T-cell (primary cell): ENCODE measurements at regions not wholly inside any gene's neighbourhood (a gene's known extent, or its start where the extent isn't known, plus 50 kb on each side); places are given as distances from the start of the nearest gene placed in this dataset.

Source experiments
- ATAC-seq, 4 experiments: fragments of 200-7000 bp in 3 of 4; fragments of 150-1000 bp in 1 of 4; cut with Tn5 transposase; replicated peaks in 1 of 4; 1 replicate in 3 of 4; 2 replicates in 1 of 4; pipeline ENCODE4 v1.10.0; 2021; ENCODE audit warnings: moderate library complexity in 3 of 4, mild to moderate bottlenecking in 2 of 4, moderate number of reproducible peaks in 1 of 4
- CTCF ChIA-PET, 2 donors: fragments of 300-600 bp; sonication (Branson Sonifier 250); formaldehyde crosslinking; loops; one replicate each; lab custom pipeline; 2022; ENCODE audit warnings: antibody characterized with exemption in 2 of 2; lab: Charles Lee
- POLR2A ChIA-PET, 2 donors: fragments of 300-600 bp; sonication (Branson Sonifier 250); formaldehyde crosslinking; loops; one replicate each; lab custom pipeline; 2022; ENCODE audit warnings: antibody characterized with exemption in 2 of 2; lab: Charles Lee
- DNase-seq, 35 experiments: peaks; one replicate each; pipeline versions ENCODE4 v3.0.0 to v3.0.0-alpha.2; 2013 to 2023
- H3K27ac ChIP-seq: one replicate; pipeline ENCODE4 v1.5.1; 2013; ENCODE audit warnings: low read length
- H3K27me3 ChIP-seq, 2 experiments: replicated peaks in 1 of 2; 1 replicate in 1 of 2; 2 replicates in 1 of 2; pipeline versions ENCODE4 v1.6.1 to v1.7.0; 2013; ENCODE audit warnings: low read length in 1 of 2, mixed read lengths in 1 of 2; ENCODE audit not compliant: control insufficient read depth in 2 of 2, insufficient read depth in 2 of 2; ENCODE audit errors: extremely low read depth in 1 of 2
- H3K36me3 ChIP-seq, 2 donors: 1 replicate in 1 of 2; 2 replicates in 1 of 2; pipeline versions ENCODE4 v1.6.1 to v1.7.0; 2013; ENCODE audit warnings: low read length in 1 of 2; ENCODE audit not compliant: control insufficient read depth in 2 of 2, insufficient read depth in 1 of 2; ENCODE audit errors: extremely low read depth in 1 of 2
- H3K4me1 ChIP-seq, 2 experiments: 1 replicate in 1 of 2; 2 replicates in 1 of 2; pipeline versions ENCODE4 v1.6.1 to v1.7.0; 2013; ENCODE audit warnings: low read length in 2 of 2, mixed read lengths in 1 of 2; ENCODE audit not compliant: insufficient read depth in 2 of 2, control insufficient read depth in 1 of 2; ENCODE audit errors: extremely low read depth in 1 of 2
- H3K4me3 ChIP-seq, 2 donors: 1 replicate in 1 of 2; 2 replicates in 1 of 2; pipeline versions ENCODE4 v1.5.1 to v1.7.0; 2013; ENCODE audit warnings: mild to moderate bottlenecking in 2 of 2, low read length in 1 of 2, moderate library complexity in 1 of 2; ENCODE audit not compliant: control insufficient read depth in 1 of 2; ENCODE audit errors: extremely low read depth in 1 of 2
- H3K9me3 ChIP-seq: 2 replicates; pipeline ENCODE4 v1.7.0; 2013
- H3K27ac Mint-ChIP-seq, 2 donors: one replicate each; pipeline ENCODE4 v1.8.0; 2020 to 2021; ENCODE audit warnings: mild to moderate bottlenecking in 2 of 2, mixed read lengths in 2 of 2
- H3K27me3 Mint-ChIP-seq, 2 donors: one replicate each; pipeline ENCODE4 v1.8.0; 2021 to 2022; ENCODE audit warnings: mixed read lengths in 2 of 2
- H3K36me3 Mint-ChIP-seq: one replicate; pipeline ENCODE4 v1.8.0; 2021; ENCODE audit warnings: mixed read lengths
- H3K4me1 Mint-ChIP-seq, 3 donors: one replicate each; pipeline ENCODE4 v1.8.0; 2020 to 2022; ENCODE audit warnings: mixed read lengths in 3 of 3, mild to moderate bottlenecking in 1 of 3
- H3K4me3 Mint-ChIP-seq, 3 donors: one replicate each; pipeline ENCODE4 v1.8.0; 2020 to 2022; ENCODE audit warnings: mild to moderate bottlenecking in 3 of 3, mixed read lengths in 3 of 3, moderate library complexity in 3 of 3
- H3K9me3 Mint-ChIP-seq, 3 donors: one replicate each; pipeline ENCODE4 v1.8.0; 2020 to 2022; ENCODE audit warnings: mixed read lengths in 3 of 3
- WGBS: methylation state at CpG from one replicate; pipeline ENCODE4 v1.1.5; 2013; ENCODE audit warnings: missing lambda C conversion rate; ENCODE audit not compliant: insufficient coverage; 5-methylcytosine and 5-hydroxymethylcytosine counted together

GRCh38 chr5:124626053-124626452 lies 120.4 kb downstream of the ZNF608 start:
- Mint-ChIP-seq H3K27me3 (peaks cover 8 to 21% of the 10 kb centered on the region in 2 donors), H3K27ac (no peak overlapping the region), H3K9me3 (peaks cover 0 to 5% (median 0%) of the 10 kb centered on the region in 3 donors), H3K4me1 (no peaks in the 10 kb centered on the region), H3K4me3 (no peak overlapping the region), H3K36me3 (no peaks in the 10 kb centered on the region)
- DNase-seq = no peak
- Histone ChIP-seq H3K36me3 (no peaks in the 10 kb centered on the region), H3K9me3 (no peaks in the 10 kb centered on the region), H3K4me1 (no peaks in the 10 kb centered on the region), H3K27me3 (peaks cover 0 to 7% of the 10 kb centered on the region in 2 experiments), H3K4me3 (no peak overlapping the region), H3K27ac (no peak overlapping the region)
- ATAC-seq = no peak
- ChIA-PET CTCF (interaction anchor here in 1 of 2 donors (0.6 kb wide), 1 partner anchor 14 kb away, joined by 4 read pairs; no protein-coding TSS in a partner anchor), POLR2A (no interaction called here)
- WGBS = 82% methylated on average over 2 of the region's 2 CpGs

GRCh38 chr5:124623265-124623664 lies 123.2 kb downstream of the ZNF608 start:
- peaks cover 0 to 5% (median 0%) of the 10 kb centered on the region in 3 donors for H3K9me3 Mint-ChIP-seq
- Histone ChIP-seq H3K9me3 (no peaks in the 10 kb centered on the region), H3K36me3 (no peaks in the 10 kb centered on the region), H3K27me3 (no peaks in the 10 kb centered on the region), H3K27ac (no peak overlapping the region), H3K4me1 (no peaks in the 10 kb centered on the region), H3K4me3 (no peak overlapping the region)
- 57% methylated on average over 3 of the region's 5 CpGs for WGBS
- ChIA-PET POLR2A (no interaction called here), CTCF (no interaction called here)
- DNase-seq (no peak), ATAC-seq (no peak)
- H3K4me1 Mint-ChIP-seq = no peaks in the 10 kb centered on the region
- H3K4me3 Mint-ChIP-seq = no peak overlapping the region
- no peaks in the 10 kb centered on the region for H3K36me3 Mint-ChIP-seq
- H3K27me3 Mint-ChIP-seq = peaks cover 5 to 18% of the 10 kb centered on the region in 2 donors
- H3K27ac Mint-ChIP-seq = no peak overlapping the region

GRCh38 chr5:124622851-124623250 lies 123.6 kb downstream of the ZNF608 start:
- Mint-ChIP-seq H3K27ac (no peak overlapping the region), H3K36me3 (no peaks in the 10 kb centered on the region), H3K4me3 (no peak overlapping the region), H3K9me3 (peaks cover 0 to 5% (median 0%) of the 10 kb centered on the region in 3 donors), H3K27me3 (peaks cover 5 to 15% of the 10 kb centered on the region in 2 donors), H3K4me1 (no peaks in the 10 kb centered on the region)
- Histone ChIP-seq H3K9me3 (no peaks in the 10 kb centered on the region), H3K27ac (no peak overlapping the region), H3K27me3 (no peaks in the 10 kb centered on the region), H3K36me3 (no peaks in the 10 kb centered on the region), H3K4me1 (no peaks in the 10 kb centered on the region), H3K4me3 (no peak overlapping the region)
- POLR2A ChIA-PET = no interaction called here
- ATAC-seq = no peak
- DNase-seq = no peak
- WGBS = no CpG with 5 or more reads among the region's 3 CpGs
- CTCF ChIA-PET = no interaction called here

- no peaks in the 10 kb centered on the region for H3K27me3 ChIP-seq
- Mint-ChIP-seq H3K27ac (no peak overlapping the region), H3K4me3 (no peak overlapping the region), H3K4me1 (no peaks in the 10 kb centered on the region), H3K36me3 (no peaks in the 10 kb centered on the region), H3K9me3 (peaks cover 0 to 3% (median 0%) of the 10 kb centered on the region in 3 donors), H3K27me3 (peaks cover 2 to 11% of the 10 kb centered on the region in 2 donors)
- no peak overlapping the region for H3K27ac ChIP-seq
- 94% methylated on average over 2 of the region's 5 CpGs for WGBS
- H3K4me3 ChIP-seq = no peak overlapping the region
- CTCF ChIA-PET = no interaction called here
- H3K36me3 ChIP-seq = no peaks in the 10 kb centered on the region
- H3K9me3 ChIP-seq = no peaks in the 10 kb centered on the region
- DNase-seq (no peak), ATAC-seq (no peak)
- POLR2A ChIA-PET = no interaction called here
- H3K4me1 ChIP-seq = no peaks in the 10 kb centered on the region
Observed at GRCh38 chr5:124621279-124621678, 125.2 kb downstream of the ZNF608 start.

- CTCF ChIA-PET = no interaction called here
- H3K27ac Mint-ChIP-seq = no peak overlapping the region
- POLR2A ChIA-PET = no interaction called here
- H3K36me3 Mint-ChIP-seq = no peaks in the 10 kb centered on the region
- 82% methylated on average over 1 of the region's 2 CpGs for WGBS
- Histone ChIP-seq H3K9me3 (no peaks in the 10 kb centered on the region), H3K36me3 (no peaks in the 10 kb centered on the region), H3K4me1 (no peaks in the 10 kb centered on the region), H3K27me3 (no peaks in the 10 kb centered on the region), H3K4me3 (no peak overlapping the region), H3K27ac (no peak overlapping the region)
- no peak overlapping the region for H3K4me3 Mint-ChIP-seq
- H3K9me3 Mint-ChIP-seq = no peaks in the 10 kb centered on the region
- DNase-seq (no peak), ATAC-seq (no peak)
- no peaks in the 10 kb centered on the region for H3K4me1 Mint-ChIP-seq
- H3K27me3 Mint-ChIP-seq = peaks cover 2 to 6% of the 10 kb centered on the region in 2 donors
Observed at GRCh38 chr5:124620743-124621142, 125.7 kb downstream of the ZNF608 start.

GRCh38 chr5:124619121-124619520 lies 127.3 kb downstream of the ZNF608 start:
- Mint-ChIP-seq H3K4me3 (no peak overlapping the region), H3K4me1 (no peaks in the 10 kb centered on the region), H3K27me3 (peaks cover 0 to 6% of the 10 kb centered on the region in 2 donors), H3K9me3 (no peaks in the 10 kb centered on the region), H3K36me3 (no peaks in the 10 kb centered on the region), H3K27ac (no peak overlapping the region)
- no peak for DNase-seq
- no peak for ATAC-seq
- Histone ChIP-seq H3K27ac (no peak overlapping the region), H3K4me3 (no peak overlapping the region), H3K4me1 (no peaks in the 10 kb centered on the region), H3K36me3 (no peaks in the 10 kb centered on the region), H3K9me3 (no peaks in the 10 kb centered on the region), H3K27me3 (no peaks in the 10 kb centered on the region)
- WGBS = 30% methylated on average over 2 of the region's 4 CpGs
- POLR2A ChIA-PET = no interaction called here
- CTCF ChIA-PET = no interaction called here

- no peak for ATAC-seq
Observed at GRCh38 chr5:124617787-124618186, 128.7 kb downstream of the ZNF608 start.

More at GRCh38 chr5:124617787-124618186, 128.7 kb downstream of the ZNF608 start:
- no CpG with 5 or more reads among the region's 1 CpG for WGBS
- Mint-ChIP-seq H3K4me3 (no peak overlapping the region), H3K9me3 (no peaks in the 10 kb centered on the region), H3K36me3 (no peaks in the 10 kb centered on the region), H3K27ac (no peak overlapping the region), H3K4me1 (no peaks in the 10 kb centered on the region), H3K27me3 (peaks cover 0 to 6% of the 10 kb centered on the region in 2 donors)
- no peaks in the 10 kb centered on the region for H3K36me3 ChIP-seq
- POLR2A ChIA-PET = no interaction called here
- no peaks in the 10 kb centered on the region for H3K27me3 ChIP-seq
- CTCF ChIA-PET = no interaction called here
- H3K27ac ChIP-seq = no peak overlapping the region
- H3K4me3 ChIP-seq = no peak overlapping the region
- no peaks in the 10 kb centered on the region for H3K4me1 ChIP-seq
- DNase-seq = no peak
- H3K9me3 ChIP-seq = no peaks in the 10 kb centered on the region
